DMS53 treated with DMSO at 0.1 percent for 48 hours (cell line): ENCODE measurements at regions not wholly inside any gene's neighbourhood (a gene's known extent, or its start where the extent isn't known, plus 50 kb on each side); places are given as distances from the start of the nearest gene placed in this dataset.
"Not testable (repeated sequence)": the region's sequence is repeated elsewhere in the genome, so short reads cannot be mapped to it uniquely, and the experiment has no call there.

Experiments used
- DNase-seq: peaks from one replicate; lab custom pipeline; 2025; ENCODE audit not compliant: unreplicated experiment; lab: John Stamatoyannopoulos, UW

GRCh38 chr12:25864306-25865276, 93.9 kb upstream of the RASSF8 start:
- no peak for DNase-seq

DNA sequence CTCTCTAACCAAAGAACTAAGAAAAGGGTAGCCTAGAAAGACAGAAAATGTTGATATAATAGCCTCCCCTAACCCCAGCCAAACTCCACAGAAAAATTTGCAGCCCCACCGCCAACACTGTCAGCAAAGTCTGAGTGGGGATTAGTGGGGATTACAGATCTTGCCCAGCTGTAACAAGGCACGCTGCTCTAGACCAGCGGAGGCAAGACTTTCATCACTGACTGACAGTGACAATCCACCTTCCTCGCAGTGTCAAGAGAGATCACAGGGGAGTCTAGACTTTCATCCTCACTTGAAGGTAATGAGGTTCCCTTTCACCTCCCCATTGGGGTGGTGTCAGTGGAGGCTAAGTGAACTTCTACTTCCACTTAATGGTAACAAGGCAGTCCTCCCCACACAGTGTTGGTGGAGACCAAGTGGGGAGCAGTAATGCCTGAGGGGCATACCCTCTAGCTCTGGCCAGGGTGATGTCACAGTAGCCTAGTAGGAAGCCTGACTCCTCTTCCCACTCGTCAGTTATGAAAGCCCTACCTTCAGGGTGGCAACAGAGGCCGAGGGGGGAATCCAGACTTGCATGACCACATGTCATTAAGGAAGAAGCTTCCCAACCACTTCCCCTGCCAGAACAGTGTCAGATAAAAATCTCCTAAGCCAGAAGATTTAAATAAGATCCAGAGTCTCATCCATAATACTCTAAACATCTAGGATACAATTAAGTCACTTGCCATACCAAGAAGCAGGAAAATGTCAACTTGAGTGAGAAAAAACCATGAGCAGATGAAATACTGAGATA, 91.7 kb upstream of the RASSF8 start:
- no peak for DNase-seq

GRCh38 chr12:25868193-25868592, 90.3 kb upstream of the RASSF8 start:
- DNase-seq, result no peak

GRCh38 chr12:25872137-25872536, 86.3 kb upstream of the RASSF8 start:
- DNase-seq, result no peak

DNA sequence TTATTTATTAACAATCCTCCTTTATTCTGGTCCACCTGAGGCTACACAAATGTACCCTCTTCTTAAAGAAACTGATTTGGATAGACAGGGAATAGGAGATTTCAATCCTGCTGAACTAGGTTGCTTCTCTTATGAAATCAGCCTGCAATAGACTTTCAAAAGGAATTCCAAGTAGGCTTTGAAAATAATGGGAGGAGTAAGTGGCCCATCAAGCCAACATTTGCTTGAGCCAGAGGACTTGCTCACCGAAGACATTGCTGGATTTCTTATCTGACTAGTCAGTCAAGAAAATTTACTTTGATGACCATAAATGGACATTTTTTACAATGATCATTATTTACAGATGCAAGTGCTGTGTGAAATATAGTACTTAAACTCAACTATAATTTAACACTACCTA, 82.8 kb upstream of the RASSF8 start:
- DNase-seq, result no peak

DNA sequence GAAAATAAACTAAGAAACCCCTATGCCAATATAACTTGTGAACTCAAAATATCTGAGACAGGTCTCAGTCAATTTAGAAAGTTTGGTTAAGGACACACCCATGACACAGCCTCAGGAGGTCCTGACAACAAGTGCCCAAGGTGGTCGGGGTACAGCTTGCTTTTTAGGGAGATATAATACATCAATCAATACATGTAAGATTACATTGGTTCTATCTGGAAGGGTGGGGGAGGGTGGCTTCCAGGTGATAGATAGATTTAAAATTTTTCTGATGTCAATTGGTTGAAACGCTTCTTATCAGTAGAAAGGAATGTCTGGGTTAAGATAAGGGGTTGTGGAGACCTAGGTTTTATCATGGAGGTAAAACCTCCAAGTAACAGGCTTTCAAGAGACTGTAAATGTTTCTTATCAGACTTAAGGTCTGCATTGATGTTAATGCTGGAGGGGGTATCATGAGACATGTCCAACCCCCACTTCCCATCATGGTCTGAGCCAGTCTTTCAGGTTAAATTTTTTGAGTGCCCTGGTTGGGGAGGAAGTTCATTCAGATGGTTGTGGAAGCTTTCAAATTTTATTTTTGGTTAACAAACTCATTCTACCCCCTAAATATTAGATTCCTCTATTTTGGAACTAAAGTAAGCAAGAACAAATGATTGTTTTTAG, 82.0 kb upstream of the RASSF8 start:
- no peak for DNase-seq

DNA sequence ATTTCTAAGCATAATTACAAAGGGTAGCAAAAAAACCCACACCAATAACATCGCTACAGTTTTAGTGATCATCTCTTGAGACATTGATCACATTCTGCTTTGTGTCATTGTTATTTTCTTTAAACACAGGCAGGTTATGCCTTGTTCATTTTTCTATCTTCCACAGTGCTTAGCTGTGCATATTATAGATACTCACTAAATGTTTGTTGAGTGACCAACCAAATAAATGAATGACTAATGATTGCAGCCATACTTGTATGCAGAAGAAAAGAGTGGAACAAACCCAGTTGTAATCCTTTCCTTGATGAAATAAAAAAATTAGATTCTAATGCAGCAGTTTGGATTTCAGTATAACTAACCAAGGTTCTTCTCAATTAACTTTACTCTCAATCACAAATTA, 81.0 kb upstream of the RASSF8 start:
- no peak for DNase-seq

DNA sequence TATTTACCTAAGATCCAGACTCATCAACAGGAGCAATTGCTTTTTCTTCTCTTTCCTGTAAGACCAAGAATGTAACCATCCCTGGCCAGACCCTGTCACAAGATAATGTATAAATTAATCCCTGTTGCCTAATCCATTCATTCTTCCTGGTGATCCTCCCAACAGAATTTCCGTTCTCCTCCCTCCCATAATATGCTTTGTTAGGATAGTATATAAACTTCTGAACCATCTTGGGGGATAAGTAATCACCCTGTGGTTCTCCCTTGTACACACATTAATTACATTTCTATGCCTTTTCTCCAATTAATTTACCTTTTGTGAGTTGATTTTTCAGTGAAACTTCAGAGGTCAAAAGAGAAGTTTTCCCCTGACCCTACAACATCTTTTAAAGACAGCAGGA, 76.2 kb upstream of the RASSF8 start:
- DNase-seq, result no peak

DNA sequence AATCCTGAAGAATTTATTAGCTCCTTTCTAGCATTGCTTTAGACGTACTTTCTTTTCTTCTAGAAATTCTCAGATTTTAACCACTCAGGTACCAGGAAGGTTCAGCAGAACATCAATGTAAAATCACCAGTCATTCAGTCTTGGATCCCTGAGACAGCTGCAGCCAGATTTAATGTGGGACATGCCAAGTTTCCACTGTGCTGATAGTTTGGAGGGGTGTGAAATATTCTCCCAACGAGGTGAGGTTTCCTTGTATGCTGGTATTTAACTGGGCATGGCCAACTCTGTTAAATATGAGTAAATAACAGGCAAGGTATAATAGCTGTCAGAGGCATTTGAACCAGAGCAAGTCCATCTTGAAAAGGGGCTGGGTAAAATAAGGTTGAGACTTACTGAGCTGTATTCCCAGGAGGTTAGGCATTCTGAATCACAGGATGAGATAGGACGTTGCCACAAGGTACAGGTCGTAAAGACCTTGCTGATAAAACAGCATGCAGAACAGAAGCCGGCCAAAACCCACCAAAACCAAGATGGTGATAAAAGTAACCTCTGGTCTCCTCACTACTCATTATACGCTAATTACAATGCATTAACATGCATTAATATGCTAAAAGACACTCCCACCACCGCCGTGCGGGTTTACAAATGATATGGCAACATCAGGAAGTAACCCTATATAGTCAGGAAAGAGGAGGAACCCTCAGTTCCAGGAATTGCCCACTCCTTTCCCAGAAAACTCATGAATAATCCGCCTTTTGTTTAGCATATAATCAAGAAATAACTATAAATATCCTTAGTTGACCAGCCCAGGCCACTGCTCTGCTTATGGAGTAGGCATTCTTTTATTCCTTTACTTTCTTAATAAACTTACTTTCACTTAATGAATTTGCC, 75.2 kb upstream of the RASSF8 start:
- no peak for DNase-seq

GRCh38 chr12:25884024-25884919, 74.2 kb upstream of the RASSF8 start:
- DNase-seq, result no peak

DNA sequence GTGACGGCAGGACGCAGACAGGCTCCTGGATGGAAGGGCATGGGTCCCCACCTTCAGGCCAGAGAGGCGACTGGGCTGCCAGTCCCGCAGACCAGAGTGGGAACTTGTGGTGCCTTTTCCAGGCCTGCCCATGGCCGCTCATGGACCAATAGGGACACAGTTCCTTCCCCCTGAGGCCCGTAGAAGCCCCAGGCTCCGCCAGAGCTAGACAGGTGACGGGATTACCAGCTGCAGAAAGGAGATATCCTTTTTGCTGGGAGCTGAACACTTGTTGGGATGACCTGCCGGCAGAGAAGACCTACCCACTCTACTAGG, 73.6 kb upstream of the RASSF8 start:
- no peak for DNase-seq

DNA sequence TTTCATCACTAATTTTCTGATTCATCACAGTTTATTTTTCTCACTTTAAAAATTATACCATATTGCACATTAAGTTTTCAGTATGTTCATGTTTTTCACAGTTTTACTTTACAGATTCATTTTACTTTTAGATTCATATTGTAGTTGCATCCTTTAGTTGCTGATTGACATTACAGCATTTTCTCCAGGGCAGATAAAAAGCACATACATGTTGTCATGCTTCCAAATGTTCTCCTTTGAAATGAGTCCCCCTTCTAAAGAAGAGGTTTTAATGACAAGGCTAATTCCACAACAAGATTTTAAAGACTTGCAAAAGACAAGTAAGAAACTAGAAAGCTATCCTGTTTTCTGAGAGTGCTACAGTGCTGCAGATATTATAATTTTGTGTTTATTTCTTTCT, 72.1 kb upstream of the RASSF8 start:
- no peak for DNase-seq

- no peak for DNase-seq
Measured at GRCh38 chr12:25887367-25887766, 71.1 kb upstream of the RASSF8 start.

DNA sequence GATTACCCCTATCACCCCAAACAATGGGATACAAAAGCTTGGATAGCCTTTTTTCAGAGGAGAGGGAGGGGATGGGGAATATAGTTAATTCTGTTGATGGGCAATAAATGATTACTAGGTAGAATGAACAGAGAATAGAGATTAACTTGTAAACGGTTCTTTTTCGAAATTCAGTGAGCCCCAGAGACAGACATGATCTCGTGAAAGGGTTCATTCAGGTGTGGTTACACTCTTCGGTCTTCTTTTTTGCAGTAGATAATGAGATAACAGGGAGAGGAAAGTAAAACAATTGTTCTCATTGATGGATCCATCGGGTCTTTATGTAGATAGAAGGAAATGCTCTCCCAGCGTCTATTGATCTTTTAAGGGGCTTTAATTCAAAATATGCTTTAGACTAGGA, 69.3 kb upstream of the RASSF8 start:
- no peak for DNase-seq

DNA sequence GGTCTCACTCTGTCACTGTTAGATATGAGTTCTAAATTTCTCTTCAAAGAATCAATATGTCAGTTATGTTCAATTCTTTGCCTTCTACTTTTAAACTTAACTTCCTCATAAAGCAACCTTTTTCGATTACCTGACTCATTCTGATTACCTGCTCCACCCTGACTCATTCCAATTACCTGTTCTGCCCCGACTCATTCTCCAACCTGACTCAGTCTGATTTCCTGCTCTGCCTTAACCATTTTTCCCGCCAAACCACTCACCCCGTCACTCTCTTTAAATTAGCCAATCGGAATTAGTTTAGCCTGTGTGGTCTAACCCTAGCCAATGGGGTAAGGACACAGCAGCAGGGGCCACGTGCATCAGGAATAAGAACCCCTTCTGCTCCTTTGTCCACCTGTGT, 67.4 kb upstream of the RASSF8 start:
- DNase-seq, result not testable (repeated sequence)

- DNase-seq, result no peak
Measured at GRCh38 chr12:25894759-25895158, 63.7 kb upstream of the RASSF8 start.

DNA sequence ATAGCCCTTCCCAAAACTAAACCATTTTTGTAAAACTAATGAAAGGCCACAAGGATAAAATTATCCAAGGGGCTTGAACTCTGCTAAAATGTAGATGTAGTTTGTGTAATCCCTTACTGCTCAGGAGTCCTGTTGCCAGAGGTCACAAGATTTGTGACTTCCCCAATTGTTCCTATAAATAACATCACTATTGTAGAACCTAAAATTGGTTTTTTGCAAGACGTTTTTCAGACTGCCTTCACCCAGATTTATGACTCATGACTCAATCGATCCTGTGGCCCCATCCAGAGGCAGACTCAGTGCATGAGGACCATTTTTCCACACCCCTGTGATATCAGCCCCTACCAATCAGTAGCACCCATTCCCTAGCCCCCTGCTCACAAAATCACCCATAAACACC, 61.5 kb upstream of the RASSF8 start:
- no peak for DNase-seq

GRCh38 chr12:25903603-25904245, 54.8 kb upstream of the RASSF8 start:
- peak; percentile 99 for DNase-seq

GRCh38 chr12:25904442-25904841, 54.0 kb upstream of the RASSF8 start:
- DNase-seq, result peak; percentile 90
